Liver (tissue), 8 donors: ENCODE measurements at regions not wholly inside any gene's neighbourhood (a gene's known extent, or its start where the extent isn't known, plus 50 kb on each side); places are given as distances from the start of the nearest gene placed in this dataset.

Experiments used
- DNase-seq: peaks from one replicate; pipeline ENCODE4 v3.0.0-alpha.2; 2017; ENCODE audit warnings: low spot score
- H3K27ac ChIP-seq, 2 donors: one replicate each; pipeline ENCODE4 v1.7.0; 2013; ENCODE audit warnings: inconsistent platforms in 2 of 2, low read length in 2 of 2, control low read depth in 1 of 2, low read depth in 1 of 2, mild to moderate bottlenecking in 1 of 2
- H3K27me3 ChIP-seq, 4 donors: one replicate each; pipeline versions ENCODE4 v1.6.1 to v1.7.0; 2013; ENCODE audit warnings: low read length in 3 of 4, inconsistent platforms in 1 of 4, mild to moderate bottlenecking in 1 of 4, moderate library complexity in 1 of 4; ENCODE audit not compliant: control insufficient read depth in 4 of 4, insufficient read depth in 4 of 4
- H3K36me3 ChIP-seq, 4 donors: one replicate each; pipeline versions ENCODE4 v1.6.1 to v1.7.0; 2013; ENCODE audit warnings: low read length in 3 of 4, mild to moderate bottlenecking in 3 of 4, low read depth in 1 of 4, moderate library complexity in 1 of 4; ENCODE audit not compliant: control insufficient read depth in 4 of 4, insufficient read depth in 3 of 4
- H3K4me1 ChIP-seq, 4 donors: one replicate each; pipeline versions ENCODE4 v1.6.1 to v1.7.0; 2013; ENCODE audit warnings: low read length in 3 of 4, mild to moderate bottlenecking in 3 of 4, moderate library complexity in 1 of 4; ENCODE audit not compliant: control insufficient read depth in 4 of 4, insufficient read depth in 4 of 4
- H3K4me3 ChIP-seq, 3 donors: one replicate each; pipeline versions ENCODE4 v1.6.1 to v1.7.0; 2013; ENCODE audit warnings: low read length in 3 of 3, control low read depth in 1 of 3, low read depth in 1 of 3, mild to moderate bottlenecking in 1 of 3
- H3K9ac ChIP-seq, 2 donors: one replicate each; pipeline ENCODE4 v1.7.0; 2013; ENCODE audit warnings: low read length in 2 of 2, mild to moderate bottlenecking in 2 of 2, moderate library complexity in 2 of 2, control low read depth in 1 of 2, low read depth in 1 of 2
- H3K9me3 ChIP-seq, 4 donors: one replicate each; pipeline versions ENCODE4 v1.6.1 to v1.7.0; 2013; ENCODE audit warnings: low read length in 3 of 4; ENCODE audit not compliant: control insufficient read depth in 4 of 4
- EGR1 ChIP-seq, 2 donors: IDR thresholded peaks; 2 replicates each; pipeline ENCODE4 v1.6.1; 2016 to 2018; ENCODE audit warnings: antibody characterized with exemption in 2 of 2, low read depth in 2 of 2
- FOXA2 ChIP-seq: IDR thresholded peaks from 2 replicates; pipeline ENCODE4 v1.6.1; 2016; ENCODE audit warnings: antibody characterized with exemption
- HNF4A ChIP-seq, 2 donors: conservative IDR thresholded peaks; 2 replicates each; pipeline ENCODE4 v1.6.1; 2016; ENCODE audit warnings: antibody characterized with exemption in 2 of 2, mild to moderate bottlenecking in 2 of 2
- HNF4G ChIP-seq: IDR thresholded peaks from 2 replicates; pipeline ENCODE4 v1.6.1; 2016; ENCODE audit warnings: antibody characterized with exemption
- JUND ChIP-seq, 2 donors: IDR thresholded peaks; 2 replicates each; pipeline ENCODE4 v1.6.1; 2016; ENCODE audit warnings: antibody characterized with exemption in 2 of 2
- NR2F2 ChIP-seq: IDR thresholded peaks from 2 replicates; pipeline ENCODE4 v1.6.1; 2016; ENCODE audit warnings: antibody characterized with exemption
- RAD21 ChIP-seq, 2 donors: IDR thresholded peaks; 2 replicates each; pipeline ENCODE4 v1.6.1; 2016; ENCODE audit warnings: antibody characterized with exemption in 2 of 2, mild to moderate bottlenecking in 2 of 2
- RXRA ChIP-seq, 2 donors: IDR thresholded peaks; 2 replicates each; pipeline ENCODE4 v1.6.1; 2017 to 2018; ENCODE audit warnings: antibody characterized with exemption in 2 of 2, mild to moderate bottlenecking in 1 of 2
- SP1 ChIP-seq: IDR thresholded peaks from 2 replicates; pipeline ENCODE4 v1.6.1; 2018; ENCODE audit warnings: antibody characterized with exemption, mild to moderate bottlenecking
- TAF1 ChIP-seq: conservative IDR thresholded peaks from 2 replicates; pipeline ENCODE4 v1.6.1; 2016; ENCODE audit warnings: antibody characterized with exemption, mild to moderate bottlenecking
- YY1 ChIP-seq: IDR thresholded peaks from 2 replicates; pipeline ENCODE4 v1.6.1; 2016; ENCODE audit warnings: antibody characterized with exemption, mild to moderate bottlenecking
- ZBTB33 ChIP-seq: IDR thresholded peaks from 2 replicates; pipeline ENCODE4 v1.6.1; 2016; ENCODE audit warnings: antibody characterized with exemption
- WGBS: extraction: QIAGEN DNeasy Blood & Tissue Kit; methylation state at CpG from one replicate; pipeline ENCODE4 v1.1.7; 2013; 5-methylcytosine and 5-hydroxymethylcytosine counted together
- TF ChIP-seq, protein P1 (sequence below): fragments of 150-350 bp; IDR thresholded peaks from 2 replicates; pipeline ENCODE4 v1.5.1; 2017; ENCODE audit warnings: improper control_type of control experiment, low read depth, low read length; ENCODE audit not compliant: missing input control
- TF ChIP-seq, protein P2 (sequence below): IDR thresholded peaks from 2 replicates; pipeline ENCODE4 v1.6.1; 2016; ENCODE audit warnings: antibody characterized with exemption
- TF ChIP-seq, protein P3 (sequence below): IDR thresholded peaks from 2 replicates; pipeline ENCODE4 v1.6.1; 2016; ENCODE audit warnings: antibody characterized with exemption
- donor health status: healthy.
- donor health status: healthy.
- donor health status: healthy.
- donor health status: healthy.
- donor health status: healthy.

DNA sequence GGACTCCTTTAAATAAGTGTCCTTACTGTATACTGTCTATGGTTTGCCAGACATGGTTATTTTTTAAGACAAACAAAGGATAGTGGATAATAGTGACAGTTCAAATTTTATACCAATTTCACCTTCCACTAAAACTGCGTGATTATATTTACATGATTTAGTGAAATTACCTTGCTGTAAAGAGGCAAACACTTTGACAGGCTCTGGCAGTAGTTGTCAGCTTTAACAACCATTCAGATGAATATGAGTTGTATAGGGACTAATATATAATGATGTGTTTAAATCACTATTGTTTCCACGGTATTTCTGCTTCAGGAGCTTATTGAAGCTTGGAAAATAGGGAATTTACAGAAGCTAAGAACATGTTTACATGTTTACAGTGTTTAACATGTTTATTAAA lies 1364.0 kb downstream of the FSCB start:
- Histone ChIP-seq H3K27ac (no peak overlapping the region), H3K4me1 (no peaks in the 10 kb centered on the region), H3K36me3 (no peaks in the 10 kb centered on the region), H3K9ac (no peak overlapping the region), H3K27me3 (no peaks in the 10 kb centered on the region), H3K9me3 (no peaks in the 10 kb centered on the region), H3K4me3 (no peak overlapping the region)
- TF ChIP-seq RXRA (IDR thresholded peaks at IDR 0.05) (no peak), RAD21 (IDR thresholded peaks at IDR 0.05) (no peak), HNF4G (no peak), HNF4A (conservative IDR thresholded peaks at IDR 0.05) (no peak), NR2F2 (no peak), FOXA2 (no peak), TAF1 (no peak), SP1 (no peak), EGR1 (IDR thresholded peaks at IDR 0.05; ENCODE audit: low read depth in 2 of 2) (no peak), JUND (IDR thresholded peaks at IDR 0.05) (no peak)
- TF ChIP-seq, protein P1, sequence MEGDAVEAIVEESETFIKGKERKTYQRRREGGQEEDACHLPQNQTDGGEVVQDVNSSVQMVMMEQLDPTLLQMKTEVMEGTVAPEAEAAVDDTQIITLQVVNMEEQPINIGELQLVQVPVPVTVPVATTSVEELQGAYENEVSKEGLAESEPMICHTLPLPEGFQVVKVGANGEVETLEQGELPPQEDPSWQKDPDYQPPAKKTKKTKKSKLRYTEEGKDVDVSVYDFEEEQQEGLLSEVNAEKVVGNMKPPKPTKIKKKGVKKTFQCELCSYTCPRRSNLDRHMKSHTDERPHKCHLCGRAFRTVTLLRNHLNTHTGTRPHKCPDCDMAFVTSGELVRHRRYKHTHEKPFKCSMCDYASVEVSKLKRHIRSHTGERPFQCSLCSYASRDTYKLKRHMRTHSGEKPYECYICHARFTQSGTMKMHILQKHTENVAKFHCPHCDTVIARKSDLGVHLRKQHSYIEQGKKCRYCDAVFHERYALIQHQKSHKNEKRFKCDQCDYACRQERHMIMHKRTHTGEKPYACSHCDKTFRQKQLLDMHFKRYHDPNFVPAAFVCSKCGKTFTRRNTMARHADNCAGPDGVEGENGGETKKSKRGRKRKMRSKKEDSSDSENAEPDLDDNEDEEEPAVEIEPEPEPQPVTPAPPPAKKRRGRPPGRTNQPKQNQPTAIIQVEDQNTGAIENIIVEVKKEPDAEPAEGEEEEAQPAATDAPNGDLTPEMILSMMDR: no peak
- TF ChIP-seq, protein P2, sequence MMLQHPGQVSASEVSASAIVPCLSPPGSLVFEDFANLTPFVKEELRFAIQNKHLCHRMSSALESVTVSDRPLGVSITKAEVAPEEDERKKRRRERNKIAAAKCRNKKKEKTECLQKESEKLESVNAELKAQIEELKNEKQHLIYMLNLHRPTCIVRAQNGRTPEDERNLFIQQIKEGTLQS: no peak
- 82% methylated on average over 2 of the region's 2 CpGs for WGBS
- no peak for DNase-seq

GRCh38 chr14:43141636-43142191 lies 1365.4 kb downstream of the FSCB start:
- H3K4me1 ChIP-seq: no peaks in the 10 kb centered on the region
- 92% methylated on average over 17 of the region's 17 CpGs for WGBS
- H3K36me3 ChIP-seq: no peaks in the 10 kb centered on the region
- DNase-seq: no peak
- H3K9me3 ChIP-seq: no peaks in the 10 kb centered on the region
- H3K4me3 ChIP-seq: no peak overlapping the region
- H3K27me3 ChIP-seq: no peaks in the 10 kb centered on the region
- H3K27ac ChIP-seq: no peak overlapping the region
- H3K9ac ChIP-seq: no peak overlapping the region
- TF ChIP-seq, protein P2: no peak
- no peak for TF ChIP-seq SP1
- no peak for TF ChIP-seq ZBTB33
- TF ChIP-seq EGR1 (IDR thresholded peaks at IDR 0.05; ENCODE audit: low read depth in 2 of 2): no peak
- TF ChIP-seq HNF4G: no peak
- TF ChIP-seq, protein P1: no peak
- no peak for TF ChIP-seq YY1
- TF ChIP-seq, protein P3, sequence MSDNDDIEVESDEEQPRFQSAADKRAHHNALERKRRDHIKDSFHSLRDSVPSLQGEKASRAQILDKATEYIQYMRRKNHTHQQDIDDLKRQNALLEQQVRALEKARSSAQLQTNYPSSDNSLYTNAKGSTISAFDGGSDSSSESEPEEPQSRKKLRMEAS: no peak
- no peak for TF ChIP-seq HNF4A (conservative IDR thresholded peaks at IDR 0.05)
- no peak for TF ChIP-seq RAD21 (IDR thresholded peaks at IDR 0.05)
- TF ChIP-seq RXRA (IDR thresholded peaks at IDR 0.05): no peak
- TF ChIP-seq JUND (IDR thresholded peaks at IDR 0.05): no peak
- TF ChIP-seq TAF1: no peak
- no peak for TF ChIP-seq NR2F2
